ENCODE measurements at regions not wholly inside any gene's neighbourhood (a gene's known extent, or its start where the extent isn't known, plus 50 kb on each side); places are given as distances from the start of the nearest gene placed in this dataset.
"Not testable (repeated sequence)": the region's sequence is repeated elsewhere in the genome, so short reads cannot be mapped to it uniquely, and the experiment has no call there.

GRCh38 chr4:170170861-170171260, 81.1 kb upstream of the AADAT start:
- no peaks in the 10 kb centered on the region for H3K36me3 ChIP-seq (ENCODE audit: control insufficient read depth, insufficient read depth, low read length)
- DNase-seq (ENCODE audit: low read depth) (no peak), FAIRE-seq (no peak)
- TF ChIP-seq CTCF (IDR thresholded peaks at IDR 0.05; ENCODE audit: insufficient read depth, low read length, severe bottlenecking), result no peak
- H3K4me3 ChIP-seq (ENCODE audit: low read depth, low read length), result no peak overlapping the region
- no peaks in the 10 kb centered on the region for H3K27me3 ChIP-seq (ENCODE audit: control insufficient read depth, insufficient read depth, low read length)

GRCh38 chr4:170169699-170170098, 79.9 kb upstream of the AADAT start:
- DNase-seq (ENCODE audit: low read depth) (no peak), FAIRE-seq (no peak)
- H3K36me3 ChIP-seq (ENCODE audit: control insufficient read depth, insufficient read depth, low read length), result no peaks in the 10 kb centered on the region
- no peaks in the 10 kb centered on the region for H3K27me3 ChIP-seq (ENCODE audit: control insufficient read depth, insufficient read depth, low read length)
- no peak overlapping the region for H3K4me3 ChIP-seq (ENCODE audit: low read depth, low read length)
- TF ChIP-seq CTCF (IDR thresholded peaks at IDR 0.05; ENCODE audit: insufficient read depth, low read length, severe bottlenecking), result no peak

- Histone ChIP-seq H3K36me3 (ENCODE audit: control insufficient read depth, insufficient read depth, low read length) (no peaks in the 10 kb centered on the region), H3K27me3 (ENCODE audit: control insufficient read depth, insufficient read depth, low read length) (no peaks in the 10 kb centered on the region), H3K4me3 (ENCODE audit: low read depth, low read length) (no peak overlapping the region)
- FAIRE-seq, result no peak
- no peak for TF ChIP-seq CTCF (IDR thresholded peaks at IDR 0.05; ENCODE audit: insufficient read depth, low read length, severe bottlenecking)
- DNase-seq (ENCODE audit: low read depth), result no peak
These were observed 77.9 kb upstream of the AADAT start for GRCh38 chr4:170167678-170168077.

- not testable (repeated sequence) for DNase-seq (ENCODE audit: low read depth); H3K4me3 ChIP-seq (ENCODE audit: low read depth, low read length); H3K36me3 ChIP-seq (ENCODE audit: control insufficient read depth, insufficient read depth, low read length); H3K27me3 ChIP-seq (ENCODE audit: control insufficient read depth, insufficient read depth, low read length); FAIRE-seq
These were observed 76.4 kb upstream of the AADAT start for GRCh38 chr4:170166193-170166592.

- FAIRE-seq (no peak), DNase-seq (ENCODE audit: low read depth) (no peak)
- TF ChIP-seq CTCF (IDR thresholded peaks at IDR 0.05; ENCODE audit: insufficient read depth, low read length, severe bottlenecking), result no peak
- Histone ChIP-seq H3K27me3 (ENCODE audit: control insufficient read depth, insufficient read depth, low read length) (no peaks in the 10 kb centered on the region), H3K4me3 (ENCODE audit: low read depth, low read length) (no peak overlapping the region), H3K36me3 (ENCODE audit: control insufficient read depth, insufficient read depth, low read length) (no peaks in the 10 kb centered on the region)
These were observed 72.7 kb upstream of the AADAT start for GRCh38 chr4:170162416-170162815.

GRCh38 chr4:170157670-170158069, 67.9 kb upstream of the AADAT start:
- H3K36me3 ChIP-seq (ENCODE audit: control insufficient read depth, insufficient read depth, low read length), result no peaks in the 10 kb centered on the region
- no peak for TF ChIP-seq CTCF (IDR thresholded peaks at IDR 0.05; ENCODE audit: insufficient read depth, low read length, severe bottlenecking)
- no peaks in the 10 kb centered on the region for H3K27me3 ChIP-seq (ENCODE audit: control insufficient read depth, insufficient read depth, low read length)
- no peak for DNase-seq (ENCODE audit: low read depth)
- no peak overlapping the region for H3K4me3 ChIP-seq (ENCODE audit: low read depth, low read length)
- FAIRE-seq, result no peak

Data from bronchial epithelial cell (primary cell).